GM12865 (cell line): ENCODE measurements at regions not wholly inside any gene's neighbourhood (a gene's known extent, or its start where the extent isn't known, plus 50 kb on each side); places are given as distances from the start of the nearest gene placed in this dataset.

Experiments used
- DNase-seq: peaks from one replicate; pipeline ENCODE4 v3.0.0; 2010; ENCODE audit warnings: low read depth
- H3K4me3 ChIP-seq: 2 replicates; pipeline ENCODE4 v1.5.1; 2011; ENCODE audit warnings: mild to moderate bottlenecking, low read depth, low read length, control low read depth
- TF ChIP-seq, protein P1 (sequence below): IDR thresholded peaks from 2 replicates; pipeline ENCODE4 v1.5.1; 2011; ENCODE audit warnings: low read length, control low read depth, low read depth, inconsistent platforms; ENCODE audit not compliant: insufficient read depth; ENCODE audit errors: missing control alignments

DNA sequence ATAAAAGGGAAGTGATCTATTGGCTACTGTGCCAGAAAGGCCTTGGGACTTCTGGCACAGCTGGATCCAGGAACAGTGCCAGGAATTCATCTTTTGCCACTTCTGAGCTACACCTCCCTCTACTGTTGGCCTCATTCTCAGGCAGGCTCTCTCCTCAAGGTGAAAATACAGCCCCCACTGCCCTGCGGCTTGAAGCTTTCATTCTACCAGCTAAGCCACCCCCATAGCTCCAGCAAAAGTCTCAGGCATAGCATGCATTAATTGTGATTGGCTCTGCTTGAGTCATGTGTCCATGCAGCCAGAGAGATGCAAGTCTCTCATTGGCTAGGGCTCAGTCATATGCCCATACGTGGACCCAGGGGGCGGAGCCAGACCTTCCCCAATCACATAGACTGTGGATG, 142.4 kb downstream of the TPRA1 start:
- TF ChIP-seq, protein P1, sequence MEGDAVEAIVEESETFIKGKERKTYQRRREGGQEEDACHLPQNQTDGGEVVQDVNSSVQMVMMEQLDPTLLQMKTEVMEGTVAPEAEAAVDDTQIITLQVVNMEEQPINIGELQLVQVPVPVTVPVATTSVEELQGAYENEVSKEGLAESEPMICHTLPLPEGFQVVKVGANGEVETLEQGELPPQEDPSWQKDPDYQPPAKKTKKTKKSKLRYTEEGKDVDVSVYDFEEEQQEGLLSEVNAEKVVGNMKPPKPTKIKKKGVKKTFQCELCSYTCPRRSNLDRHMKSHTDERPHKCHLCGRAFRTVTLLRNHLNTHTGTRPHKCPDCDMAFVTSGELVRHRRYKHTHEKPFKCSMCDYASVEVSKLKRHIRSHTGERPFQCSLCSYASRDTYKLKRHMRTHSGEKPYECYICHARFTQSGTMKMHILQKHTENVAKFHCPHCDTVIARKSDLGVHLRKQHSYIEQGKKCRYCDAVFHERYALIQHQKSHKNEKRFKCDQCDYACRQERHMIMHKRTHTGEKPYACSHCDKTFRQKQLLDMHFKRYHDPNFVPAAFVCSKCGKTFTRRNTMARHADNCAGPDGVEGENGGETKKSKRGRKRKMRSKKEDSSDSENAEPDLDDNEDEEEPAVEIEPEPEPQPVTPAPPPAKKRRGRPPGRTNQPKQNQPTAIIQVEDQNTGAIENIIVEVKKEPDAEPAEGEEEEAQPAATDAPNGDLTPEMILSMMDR = no peak
- no peak overlapping the region for H3K4me3 ChIP-seq
- no peak for DNase-seq

DNA sequence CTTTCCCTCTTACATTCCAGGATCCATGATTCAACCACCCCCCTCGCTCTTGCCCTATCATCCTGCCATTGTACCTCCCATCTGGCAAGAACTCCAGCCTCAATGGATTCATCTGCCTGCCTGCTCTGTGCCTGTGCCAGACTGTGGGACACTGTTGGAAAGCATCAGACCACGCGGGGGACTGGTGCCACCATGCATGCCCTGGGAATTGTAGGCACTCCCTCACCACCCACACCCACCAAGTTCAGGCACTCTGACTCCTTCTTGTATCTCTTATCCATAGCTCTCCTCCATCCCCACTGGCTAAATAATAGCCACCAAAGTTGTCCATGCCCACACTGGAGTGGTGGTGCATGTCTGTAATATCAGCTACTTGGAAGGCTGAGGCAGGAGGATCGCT, 143.8 kb downstream of the TPRA1 start:
- H3K4me3 ChIP-seq = no peak overlapping the region
- TF ChIP-seq, protein P1 = no peak
- no peak for DNase-seq

DNA sequence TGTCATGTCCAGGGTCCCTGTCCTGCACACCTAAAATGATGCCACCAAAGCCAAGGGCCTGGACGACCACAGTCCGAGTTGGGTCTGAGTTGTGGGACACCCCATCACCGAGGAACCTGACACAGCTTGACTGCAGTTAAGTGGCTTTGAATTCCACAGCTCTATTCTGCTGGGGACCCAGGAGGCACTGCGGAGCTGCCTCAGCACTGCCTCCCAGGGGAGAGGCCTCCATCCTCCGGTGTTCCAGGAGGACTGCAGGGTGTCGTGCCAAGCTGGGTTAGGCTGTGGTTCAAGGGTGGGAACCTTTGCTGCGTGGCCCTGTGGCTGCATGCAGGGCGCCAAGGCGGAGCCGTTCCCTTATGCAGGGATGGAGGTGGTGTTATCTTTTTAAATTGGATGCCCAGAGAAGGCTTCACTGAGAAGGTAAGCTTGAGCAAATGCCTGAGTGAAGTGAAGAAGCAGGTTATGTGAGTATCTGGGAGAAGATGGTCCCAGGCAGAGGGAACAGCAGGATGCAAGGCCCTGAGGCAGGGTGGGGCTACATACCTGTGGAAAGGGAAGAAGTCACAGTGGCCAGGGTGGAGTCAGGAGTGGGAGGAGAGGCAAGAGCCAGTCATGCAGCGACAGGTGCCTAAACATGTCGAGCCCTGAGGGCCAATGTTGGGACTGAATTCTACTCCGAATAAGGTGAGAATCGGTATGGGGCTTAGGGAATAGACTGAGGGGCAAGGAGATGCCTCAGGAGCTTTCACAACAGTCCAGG, 144.8 kb downstream of the TPRA1 start:
- no peak for DNase-seq
- TF ChIP-seq, protein P1 = no peak
- H3K4me3 ChIP-seq = no peak overlapping the region

DNA sequence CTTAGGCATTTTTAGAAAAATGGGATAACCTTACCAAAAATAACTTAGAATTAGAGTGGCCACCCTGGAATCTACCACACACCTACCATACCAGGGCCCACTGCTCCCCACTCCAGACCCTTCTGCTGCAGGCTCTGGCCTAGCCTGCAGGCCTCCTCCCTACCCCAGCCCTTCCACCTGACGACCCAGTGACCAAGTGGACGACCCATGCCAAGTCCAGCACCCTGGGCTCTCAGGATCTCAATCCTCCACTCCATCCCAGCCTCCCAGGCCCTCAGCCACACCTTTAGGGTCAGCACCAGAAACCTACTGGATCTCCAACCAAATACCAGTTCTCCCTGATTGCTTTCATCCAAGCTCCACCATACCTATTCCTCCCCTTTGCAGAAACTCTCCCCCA, 145.8 kb downstream of the TPRA1 start:
- H3K4me3 ChIP-seq = no peak overlapping the region
- TF ChIP-seq, protein P1 = no peak
- no peak for DNase-seq

DNA sequence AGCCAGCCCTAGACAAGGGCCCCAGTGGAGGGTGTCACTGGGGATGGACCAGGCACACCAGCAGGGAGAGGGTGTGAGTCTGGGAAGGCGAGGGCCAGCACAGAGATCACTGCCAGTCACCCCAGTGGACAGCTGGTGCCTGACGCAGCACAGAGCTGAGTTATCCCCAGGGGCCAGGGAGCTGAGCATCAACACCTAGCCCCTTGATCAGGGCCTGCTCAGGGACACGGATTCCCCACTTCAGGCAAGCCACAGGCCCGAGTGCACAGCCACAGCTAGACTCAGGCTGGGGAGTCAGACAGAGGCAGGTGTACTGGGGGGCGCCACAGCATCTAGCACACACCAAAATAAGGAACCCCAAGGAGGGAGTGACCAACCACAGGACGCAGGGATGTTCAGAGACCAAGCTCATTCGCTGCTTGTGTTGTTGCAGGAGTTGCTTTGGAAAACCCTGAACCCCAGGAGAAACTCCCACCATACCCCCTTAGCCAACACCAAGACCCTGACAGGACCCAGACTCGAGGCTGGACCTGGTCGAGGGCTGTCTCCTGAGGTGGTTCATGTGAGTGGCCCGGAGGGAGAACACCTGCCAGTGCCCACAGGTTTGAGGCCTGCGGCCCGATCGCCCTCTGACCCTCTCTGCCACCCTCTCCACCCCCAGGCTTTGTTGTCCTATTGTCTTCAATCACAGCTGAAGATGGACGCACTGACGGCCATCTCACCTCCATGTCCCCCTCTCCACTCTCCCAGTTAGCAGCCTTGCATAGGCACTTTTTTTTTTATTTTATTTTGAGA, 146.8 kb downstream of the TPRA1 start:
- TF ChIP-seq, protein P1 = no peak
- DNase-seq = no peak
- no peak overlapping the region for H3K4me3 ChIP-seq

DNA sequence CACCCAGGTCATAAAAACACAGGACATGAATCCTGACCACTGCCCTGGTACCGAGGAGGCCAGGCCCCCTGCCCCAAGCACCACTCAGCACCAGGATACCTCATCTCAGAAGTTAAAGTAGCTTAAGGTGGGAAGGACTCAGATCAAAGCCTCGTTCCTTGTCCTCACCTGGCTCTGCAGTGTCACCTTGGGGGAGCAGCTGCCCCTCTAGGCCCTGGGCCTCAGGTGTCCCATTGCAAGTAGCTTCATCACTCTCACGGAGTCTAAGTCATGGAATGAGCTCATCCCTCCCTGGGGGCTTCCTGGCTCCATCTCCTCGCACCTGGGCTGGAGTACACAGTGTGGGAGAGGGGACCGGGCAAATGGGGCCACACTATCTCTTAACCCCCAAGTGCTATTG, 148.0 kb downstream of the TPRA1 start:
- TF ChIP-seq, protein P1 = no peak
- no peak overlapping the region for H3K4me3 ChIP-seq
- DNase-seq = no peak
